Neural cell (in vitro differentiated cells): ENCODE measurements at regions not wholly inside any gene's neighbourhood (a gene's known extent, or its start where the extent isn't known, plus 50 kb on each side); places are given as distances from the start of the nearest gene placed in this dataset.

Experiments
- H2AFZ ChIP-seq: fragments of 200-600, 300-800 bp; sonication (generic), shearing (Covaris generic); 2 replicates; pipeline ENCODE4 v1.6.0; 2014; ENCODE audit warnings: low read depth, mild to moderate bottlenecking, antibody characterized with exemption, low read length, moderate library complexity
- H3F3A ChIP-seq: fragments of 200-600 bp; shearing (Covaris generic); 2 replicates; pipeline ENCODE4 v1.6.1; 2016; ENCODE audit warnings: mild to moderate bottlenecking, moderate library complexity, mixed read lengths, antibody characterized with exemption, low read length; ENCODE audit not compliant: insufficient read depth, poor library complexity, severe bottlenecking
- H3K27ac ChIP-seq: fragments of 200-600, 300-800 bp; sonication (generic), shearing (Covaris generic); 2 replicates; pipeline ENCODE4 v1.5.1; 2014; ENCODE audit warnings: mild to moderate bottlenecking, low read length, moderate library complexity
- H3K27me3 ChIP-seq: fragments of 300-800, 200-600 bp; sonication (generic), shearing (Covaris generic); 2 replicates; pipeline ENCODE4 v1.6.0; 2014; ENCODE audit warnings: mild to moderate bottlenecking, low read depth, low read length, moderate library complexity; ENCODE audit not compliant: insufficient read depth
- H3K36me3 ChIP-seq: fragments of 300-800, 200-600 bp; sonication (generic), shearing (Covaris generic); 2 replicates; pipeline ENCODE4 v1.5.1; 2014; ENCODE audit warnings: mild to moderate bottlenecking, antibody characterized with exemption, low read length, moderate library complexity; ENCODE audit not compliant: insufficient read depth
- H3K4me2 ChIP-seq: fragments of 300-800, 200-600 bp; sonication (generic), shearing (Covaris generic); 2 replicates; pipeline ENCODE4 v1.6.0; 2014; ENCODE audit warnings: mild to moderate bottlenecking, low read length
- H3K4me3 ChIP-seq: fragments of 300-800, 200-600 bp; sonication (generic), shearing (Covaris generic); 2 replicates; pipeline ENCODE4 v1.5.1; 2014; ENCODE audit warnings: mild to moderate bottlenecking, low read length, moderate library complexity
- H3K79me2 ChIP-seq: fragments of 200-600 bp; shearing (Covaris generic); replicated peaks from 2 replicates; pipeline ENCODE4 v1.6.0; 2014; ENCODE audit warnings: mild to moderate bottlenecking, low read length, moderate library complexity; ENCODE audit not compliant: insufficient read depth
- H3K9ac ChIP-seq: fragments of 300-800, 200-600 bp; sonication (generic), shearing (Covaris generic); 2 replicates; pipeline ENCODE4 v1.6.1; 2016; ENCODE audit warnings: mild to moderate bottlenecking, low read length, mixed read lengths
- H3K9me2 ChIP-seq: fragments of 200-600 bp; shearing (Covaris generic); 2 replicates; pipeline ENCODE4 v1.6.1; 2016; ENCODE audit warnings: mild to moderate bottlenecking, low read length, mixed read lengths; ENCODE audit not compliant: insufficient read depth
- H3K9me3 ChIP-seq: fragments of 200-600, 300-800 bp; sonication (generic), shearing (Covaris generic); 2 replicates; pipeline ENCODE4 v1.6.1; 2016; ENCODE audit warnings: mild to moderate bottlenecking, mixed run types, low read length, moderate library complexity, mixed read lengths
- H4K20me1 ChIP-seq: fragments of 200-600 bp; shearing (Covaris generic); 2 replicates; pipeline ENCODE4 v1.6.1; 2016; ENCODE audit warnings: mild to moderate bottlenecking, mixed run types; ENCODE audit not compliant: insufficient read depth
- CTCF ChIP-seq: fragments of 450-650 bp; IDR thresholded peaks from 2 replicates; pipeline ENCODE4 v1.5.1; 2014; ENCODE audit warnings: antibody characterized with exemption, mild to moderate bottlenecking, moderate library complexity; ENCODE audit not compliant: poor library complexity, severe bottlenecking
- EP300 ChIP-seq: fragments of 450-650 bp; conservative IDR thresholded peaks from 2 replicates; pipeline ENCODE4 v1.6.1; 2014; ENCODE audit warnings: antibody characterized with exemption, mild to moderate bottlenecking, moderate library complexity; ENCODE audit not compliant: poor library complexity, severe bottlenecking
- EZH2 ChIP-seq: fragments of 200-600, 300-800 bp; shearing (Covaris generic), sonication (generic); IDR thresholded peaks from 2 replicates; pipeline ENCODE4 v1.6.1; 2014; ENCODE audit warnings: antibody characterized with exemption, low read length, borderline replicate concordance, mild to moderate bottlenecking; ENCODE audit not compliant: insufficient read depth, poor library complexity, severe bottlenecking
- MXI1 ChIP-seq: fragments of 450-650 bp; conservative IDR thresholded peaks from 2 replicates; pipeline ENCODE4 v1.6.1; 2014; ENCODE audit warnings: antibody characterized with exemption, mild to moderate bottlenecking; ENCODE audit not compliant: poor library complexity, severe bottlenecking
- POLR2AphosphoS5 ChIP-seq: IDR thresholded peaks from 2 replicates; pipeline ENCODE4 v1.6.1; 2012
- RAD21 ChIP-seq: fragments of 450-650 bp; conservative IDR thresholded peaks from 2 replicates; pipeline ENCODE4 v1.6.1; 2014; ENCODE audit warnings: antibody characterized with exemption, mild to moderate bottlenecking, moderate library complexity
- REST ChIP-seq: IDR thresholded peaks from 2 replicates; pipeline ENCODE4 v1.6.1; 2012; ENCODE audit warnings: borderline replicate concordance
- SMC3 ChIP-seq: fragments of 450-650 bp; conservative IDR thresholded peaks from 2 replicates; pipeline ENCODE4 v1.6.1; 2014; ENCODE audit warnings: antibody characterized with exemption, mild to moderate bottlenecking, moderate library complexity; ENCODE audit not compliant: poor library complexity
- TAF1 ChIP-seq: IDR thresholded peaks from 2 replicates; pipeline ENCODE4 v1.6.1; 2012; ENCODE audit warnings: low read depth

GRCh38 chr19:27986299-27986698 is 1226.7 kb downstream of the UQCRFS1 start:
- Histone ChIP-seq H3F3A (no peaks in the 10 kb centered on the region), H3K9me3 (no peaks in the 10 kb centered on the region), H3K4me3 (no peak overlapping the region), H3K27me3 (no peaks in the 10 kb centered on the region), H3K4me2 (no peak overlapping the region), H3K9ac (no peak overlapping the region), H3K27ac (no peak overlapping the region), H3K9me2 (no peaks in the 10 kb centered on the region), H4K20me1 (no peaks in the 10 kb centered on the region), H3K36me3 (no peaks in the 10 kb centered on the region), H3K79me2 (no peaks in the 10 kb centered on the region), H2AFZ (no peak overlapping the region)
- TF ChIP-seq SMC3 (no peak), POLR2AphosphoS5 (no peak), EP300 (no peak), TAF1 (no peak), EZH2 (no peak), REST (no peak), RAD21 (no peak), CTCF (no peak), MXI1 (no peak)

GRCh38 chr19:27975419-27976005 is 1237.4 kb downstream of the UQCRFS1 start:
- Histone ChIP-seq H3K4me2 (no peak overlapping the region), H3K9me3 (no peaks in the 10 kb centered on the region), H3K9me2 (no peaks in the 10 kb centered on the region), H3K79me2 (no peaks in the 10 kb centered on the region), H3F3A (no peaks in the 10 kb centered on the region), H4K20me1 (no peaks in the 10 kb centered on the region), H3K27me3 (no peaks in the 10 kb centered on the region), H2AFZ (no peak overlapping the region), H3K9ac (no peak overlapping the region), H3K36me3 (no peaks in the 10 kb centered on the region), H3K4me3 (no peak overlapping the region), H3K27ac (no peak overlapping the region)
- no peak for TF ChIP-seq EZH2
- TF ChIP-seq SMC3 = no peak
- no peak for TF ChIP-seq POLR2AphosphoS5
- TF ChIP-seq REST = no peak
- TF ChIP-seq MXI1 = no peak
- TF ChIP-seq CTCF = no peak
- TF ChIP-seq EP300 = no peak
- no peak for TF ChIP-seq TAF1
- no peak for TF ChIP-seq RAD21
